NT2/D1 (cell line): ENCODE measurements at regions not wholly inside any gene's neighbourhood (a gene's known extent, or its start where the extent isn't known, plus 50 kb on each side); places are given as distances from the start of the nearest gene placed in this dataset.

Experiments used
- YY1 ChIP-seq: IDR thresholded peaks from 2 replicates; pipeline ENCODE4 v1.6.1; 2011; ENCODE audit not compliant: insufficient read length, insufficient read depth
- ZNF274 ChIP-seq: IDR thresholded peaks from 2 replicates; pipeline ENCODE4 v1.6.1; 2011; ENCODE audit warnings: mild to moderate bottlenecking, low read depth, low read length

DNA sequence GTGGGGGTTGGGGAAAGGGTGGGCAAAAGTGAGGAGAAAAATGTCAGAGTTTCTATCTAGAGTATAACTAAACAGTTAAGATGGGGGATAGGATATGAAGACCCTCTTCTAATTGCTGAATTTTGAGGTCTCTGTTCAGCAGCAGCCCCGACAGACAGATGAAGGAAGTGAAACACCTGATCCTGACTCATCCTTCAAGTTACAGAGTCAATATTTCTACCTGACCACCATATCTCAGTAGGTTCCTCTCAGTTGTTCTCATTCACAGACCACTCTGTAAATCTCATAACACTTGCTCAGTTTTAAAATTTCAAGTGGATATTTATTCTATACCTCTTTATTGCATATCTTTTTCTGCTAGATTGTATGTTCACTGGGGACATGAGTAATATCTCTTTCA, 69.5 kb downstream of the CCDC54 start:
- no peak for TF ChIP-seq ZNF274
- TF ChIP-seq YY1: no peak
